Stomach (tissue), 8 donors: ENCODE measurements at regions not wholly inside any gene's neighbourhood (a gene's known extent, or its start where the extent isn't known, plus 50 kb on each side); places are given as distances from the start of the nearest gene placed in this dataset.
A peak's percentile ranks its signal among the peaks of the same experiment; 100 is the strongest.

ENCODE experiments used
- DNase-seq, 2 donors: peaks; one replicate each; pipeline versions ENCODE4 v3.0.0 to v3.0.0-alpha.2; 2013 to 2019
- H3K27ac ChIP-seq, 5 donors: fragments of 200-600 bp in 4 of 5; sonication (generic) in 4 of 5; one replicate each; pipeline ENCODE4 v1.5.1; 2013 to 2019; ENCODE audit warnings: mild to moderate bottlenecking in 1 of 5, moderate library complexity in 1 of 5
- H3K27me3 ChIP-seq, 3 donors: fragments of 200-600 bp; sonication (generic); one replicate each; pipeline ENCODE4 v1.5.1; 2017 to 2019; ENCODE audit warnings: mixed run types in 1 of 3
- H3K36me3 ChIP-seq, 4 donors: fragments of 200-600 bp; sonication (generic); 1 replicate in 3 of 4; 2 replicates in 1 of 4; pipeline ENCODE4 v1.5.1; 2016 to 2019
- H3K4me1 ChIP-seq, 4 donors: fragments of 200-600 bp; sonication (generic); one replicate each; pipeline ENCODE4 v1.5.1; 2016 to 2019
- H3K4me3 ChIP-seq, 4 donors: fragments of 200-600 bp; sonication (generic) in 3 of 4; one replicate each; pipeline ENCODE4 v1.5.1; 2016 to 2019; ENCODE audit warnings: mild to moderate bottlenecking in 1 of 4
- H3K9me3 ChIP-seq, 4 donors: fragments of 200-600 bp; sonication (generic); one replicate each; pipeline ENCODE4 v1.5.1; 2016 to 2019
- EP300 ChIP-seq: sonication (generic); formaldehyde crosslinking; IDR thresholded peaks from one replicate; pipeline ENCODE4 v1.6.1; 2017; ENCODE audit warnings: antibody characterized with exemption
- POLR2A ChIP-seq, 4 donors: fragments of 450-650 bp; IDR thresholded peaks; one replicate each; pipeline ENCODE4 v1.6.1; 2016; ENCODE audit warnings: antibody characterized with exemption in 4 of 4, control low read depth in 2 of 4, mild to moderate bottlenecking in 1 of 4, moderate library complexity in 1 of 4
- POLR2AphosphoS5 ChIP-seq, 3 donors: sonication (generic); formaldehyde crosslinking; IDR thresholded peaks; one replicate each; pipeline ENCODE4 v1.6.1; 2016; ENCODE audit warnings: antibody characterized with exemption in 3 of 3
- WGBS, 5 donors: extraction: QIAGEN DNeasy Blood & Tissue Kit in 3 of 5; methylation state at CpG; one replicate each; pipeline versions ENCODE4 v1.1.5 to v1.1.7; 2013 to 2018; 5-methylcytosine and 5-hydroxymethylcytosine counted together
- intact Hi-C: fragments of 100-400 bp; cut with DNase I; formaldehyde crosslinking; loops from one replicate; pipeline ENCODE4 v1.15.1; 2023; ENCODE audit warnings: low total_unique reads
- TF ChIP-seq, protein P1 (sequence below), 7 experiments: fragments of 450-650 bp in 4 of 7; fragments of 200-600 bp in 3 of 7; sonication (generic) in 3 of 7; IDR thresholded peaks; one replicate each; pipeline ENCODE4 v1.5.1; 2016 to 2019; ENCODE audit warnings: antibody characterized with exemption in 7 of 7, control low read depth in 2 of 7, mild to moderate bottlenecking in 1 of 7
- donor health status: healthy with polysubstance abuse.
- donor health status: Bipolar disorder and iron deficiency.
- donor health status: healthy.

DNA sequence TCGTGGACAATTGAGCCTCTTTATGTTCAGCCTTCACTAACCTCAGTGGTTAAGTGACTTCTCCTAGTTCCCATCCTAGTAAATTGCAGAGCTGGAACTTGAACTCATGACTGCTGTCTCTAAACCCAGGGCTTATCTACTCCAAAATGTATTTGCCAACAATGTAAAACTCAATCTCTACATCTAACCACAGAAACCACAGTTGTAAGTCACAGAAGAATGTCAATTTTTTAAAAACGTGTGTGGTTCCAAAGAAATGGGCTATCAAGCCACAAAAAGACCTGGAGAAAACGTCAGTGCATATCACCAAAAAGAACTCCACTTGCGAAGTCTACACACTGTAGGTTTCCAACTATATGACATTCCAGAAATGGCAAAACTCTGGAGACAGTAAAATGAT lies 172.6 kb upstream of the HMCN1 start:
- WGBS, 5 donors = 50 to 68% (median 53%) methylated on average over 4 of the region's 4 CpGs
- Histone ChIP-seq H3K4me1 (peaks cover 0 to 20% (median 10%) of the 10 kb centered on the region in 4 donors), H3K9me3 (no peaks in the 10 kb centered on the region), H3K36me3 (no peaks in the 10 kb centered on the region), H3K27ac (no peak overlapping the region), H3K27me3 (no peaks in the 10 kb centered on the region), H3K4me3 (no peak overlapping the region)
- DNase-seq = no peak
- intact Hi-C loops = no loop called here
- TF ChIP-seq POLR2A (IDR thresholded peaks at IDR 0.05) = no peak
- no peak for TF ChIP-seq EP300
- TF ChIP-seq POLR2AphosphoS5 (IDR thresholded peaks at IDR 0.05) = no peak
- TF ChIP-seq, protein P1, sequence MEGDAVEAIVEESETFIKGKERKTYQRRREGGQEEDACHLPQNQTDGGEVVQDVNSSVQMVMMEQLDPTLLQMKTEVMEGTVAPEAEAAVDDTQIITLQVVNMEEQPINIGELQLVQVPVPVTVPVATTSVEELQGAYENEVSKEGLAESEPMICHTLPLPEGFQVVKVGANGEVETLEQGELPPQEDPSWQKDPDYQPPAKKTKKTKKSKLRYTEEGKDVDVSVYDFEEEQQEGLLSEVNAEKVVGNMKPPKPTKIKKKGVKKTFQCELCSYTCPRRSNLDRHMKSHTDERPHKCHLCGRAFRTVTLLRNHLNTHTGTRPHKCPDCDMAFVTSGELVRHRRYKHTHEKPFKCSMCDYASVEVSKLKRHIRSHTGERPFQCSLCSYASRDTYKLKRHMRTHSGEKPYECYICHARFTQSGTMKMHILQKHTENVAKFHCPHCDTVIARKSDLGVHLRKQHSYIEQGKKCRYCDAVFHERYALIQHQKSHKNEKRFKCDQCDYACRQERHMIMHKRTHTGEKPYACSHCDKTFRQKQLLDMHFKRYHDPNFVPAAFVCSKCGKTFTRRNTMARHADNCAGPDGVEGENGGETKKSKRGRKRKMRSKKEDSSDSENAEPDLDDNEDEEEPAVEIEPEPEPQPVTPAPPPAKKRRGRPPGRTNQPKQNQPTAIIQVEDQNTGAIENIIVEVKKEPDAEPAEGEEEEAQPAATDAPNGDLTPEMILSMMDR (IDR thresholded peaks at IDR 0.05) = no peak

DNA sequence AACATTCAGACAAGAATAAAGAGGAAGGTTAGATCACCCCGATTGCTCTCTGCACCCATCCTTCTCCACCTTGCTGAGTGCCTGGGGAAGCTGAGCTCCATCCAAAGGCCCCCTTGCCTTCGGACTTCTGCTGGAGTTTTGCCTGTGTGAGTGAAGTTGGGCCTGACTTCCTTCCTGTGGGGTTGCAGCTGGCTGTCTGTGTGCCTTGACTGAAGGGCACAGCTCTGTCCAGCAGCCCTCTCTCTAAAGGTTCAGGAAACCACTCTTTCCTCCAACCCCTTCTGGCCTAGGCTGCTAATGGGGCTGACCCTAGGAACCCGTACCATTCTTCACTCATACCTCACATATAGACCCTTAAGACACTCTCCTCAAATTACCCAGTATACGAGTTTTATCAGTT lies 173.4 kb upstream of the HMCN1 start:
- WGBS, 5 donors = 59 to 87% (median 81%) methylated on average over 4 of the region's 4 CpGs
- Histone ChIP-seq H3K4me3 (no peak overlapping the region), H3K27me3 (no peaks in the 10 kb centered on the region), H3K4me1 (peaks cover 0 to 22% (median 9%) of the 10 kb centered on the region in 4 donors), H3K36me3 (no peaks in the 10 kb centered on the region), H3K9me3 (no peaks in the 10 kb centered on the region), H3K27ac (no peak overlapping the region)
- no peak for DNase-seq
- intact Hi-C loops = no loop called here
- no peak for TF ChIP-seq EP300

DNA sequence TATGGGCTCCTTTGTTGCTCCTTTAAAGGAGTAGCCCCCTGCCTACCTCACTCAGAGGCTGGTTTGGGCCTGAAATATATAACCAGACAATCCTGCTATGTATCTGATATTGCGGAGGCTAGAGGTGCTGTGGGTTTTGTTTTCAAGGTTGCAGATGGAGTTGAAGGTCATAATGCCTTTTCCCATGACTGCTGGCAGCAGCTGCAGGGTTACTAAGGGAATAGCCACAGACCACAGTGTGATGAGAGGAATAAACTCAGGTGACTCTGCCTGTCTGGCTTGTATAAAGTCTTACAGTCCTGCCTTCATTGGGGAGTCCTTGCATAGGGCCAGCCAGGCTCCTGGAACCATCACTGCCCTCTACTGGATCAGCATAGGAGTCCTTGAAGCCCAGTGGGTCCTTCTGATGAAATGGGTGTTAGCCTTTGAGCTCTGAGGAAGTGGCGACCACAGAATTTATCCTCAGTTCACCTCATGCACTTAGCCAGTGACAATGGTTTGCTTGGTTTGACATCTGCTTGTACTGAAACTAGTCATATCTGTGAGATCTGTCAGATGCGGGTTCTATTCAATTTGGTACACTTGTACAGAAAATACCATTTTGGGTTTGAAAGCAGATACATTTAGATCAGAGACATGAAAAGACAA lies 174.4 kb upstream of the HMCN1 start:
- TF ChIP-seq POLR2AphosphoS5 (IDR thresholded peaks at IDR 0.05) (peak in 1 of 3 donors; percentile 25), POLR2A (IDR thresholded peaks at IDR 0.05) (no peak), EP300 (no peak)
- TF ChIP-seq, protein P1 (IDR thresholded peaks at IDR 0.05) = peak in 3 of 7 experiments; percentile 9 to 43 (median 26)
- Histone ChIP-seq H3K27me3 (no peaks in the 10 kb centered on the region), H3K9me3 (no peaks in the 10 kb centered on the region), H3K27ac (no peak overlapping the region), H3K36me3 (no peaks in the 10 kb centered on the region), H3K4me1 (peaks cover 0 to 21% (median 10%) of the 10 kb centered on the region in 4 donors), H3K4me3 (no peak overlapping the region)
- intact Hi-C loops = no loop called here
- WGBS, 5 donors = 63 to 80% (median 70%) methylated on average over 3 of the region's 3 CpGs
- peak; percentile 67 to 69 for DNase-seq

DNA sequence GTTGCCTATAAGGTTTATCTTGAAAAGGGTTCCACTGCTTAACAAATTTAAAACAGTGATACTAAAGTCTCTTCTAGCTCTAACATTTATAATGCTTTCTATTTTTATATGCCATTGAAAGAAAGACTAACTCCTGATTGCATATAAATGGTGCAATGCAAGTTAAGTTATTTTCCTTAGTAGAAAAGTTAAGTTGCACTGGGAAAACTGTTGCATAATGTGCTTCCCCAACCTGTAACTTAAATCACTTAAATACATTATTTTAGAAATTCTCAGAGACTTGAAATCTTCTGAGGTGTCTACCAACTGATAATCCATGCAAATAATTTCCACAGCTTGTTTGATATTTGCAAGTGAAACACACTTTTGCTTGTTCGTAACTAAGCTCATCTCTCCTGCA lies 175.0 kb upstream of the HMCN1 start:
- Histone ChIP-seq H3K4me1 (peaks cover 0 to 21% (median 8%) of the 10 kb centered on the region in 4 donors), H3K27me3 (no peaks in the 10 kb centered on the region), H3K4me3 (no peak overlapping the region), H3K36me3 (no peaks in the 10 kb centered on the region), H3K9me3 (no peaks in the 10 kb centered on the region), H3K27ac (no peak overlapping the region)
- TF ChIP-seq POLR2AphosphoS5 (IDR thresholded peaks at IDR 0.05) (no peak), POLR2A (IDR thresholded peaks at IDR 0.05) (no peak), EP300 (no peak)
- TF ChIP-seq, protein P1 (IDR thresholded peaks at IDR 0.05) = no peak
- WGBS, 5 donors = 63 to 92% (median 78%) methylated on average over 1 of the region's 1 CpG
- no peak for DNase-seq
- intact Hi-C loops = no loop called here

DNA sequence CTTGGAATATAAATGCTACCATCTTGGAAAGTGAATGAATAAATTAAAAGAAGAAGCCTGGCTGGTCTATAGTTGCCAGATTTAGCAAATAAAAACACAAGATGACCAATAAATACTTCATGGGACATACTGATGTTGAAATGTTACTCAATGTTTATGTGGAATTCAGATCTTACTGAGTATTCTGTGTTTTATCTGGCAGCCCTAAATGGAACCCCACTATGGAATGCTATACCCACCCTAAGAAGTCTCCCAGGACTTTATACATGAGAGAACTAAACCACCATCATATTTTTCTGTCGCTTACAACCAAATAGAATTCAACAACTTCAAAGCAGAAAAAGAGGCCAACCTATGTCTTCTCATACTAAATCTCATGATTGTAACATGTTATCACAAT lies 177.6 kb upstream of the HMCN1 start:
- Histone ChIP-seq H3K4me3 (no peak overlapping the region), H3K4me1 (peaks cover 0 to 21% (median 7%) of the 10 kb centered on the region in 4 donors), H3K36me3 (no peaks in the 10 kb centered on the region), H3K9me3 (no peaks in the 10 kb centered on the region), H3K27ac (no peak overlapping the region), H3K27me3 (no peaks in the 10 kb centered on the region)
- TF ChIP-seq, protein P1 (IDR thresholded peaks at IDR 0.05) = no peak
- TF ChIP-seq EP300 (no peak), POLR2AphosphoS5 (IDR thresholded peaks at IDR 0.05) (no peak), POLR2A (IDR thresholded peaks at IDR 0.05) (no peak)
- no peak for DNase-seq
- WGBS, 5 donors = 42 to 94% (median 88%) methylated on average over 1 of the region's 1 CpG
- intact Hi-C loops = no loop called here
